AML-193 (cell line): ENCODE measurements at regions not wholly inside any gene's neighbourhood (a gene's known extent, or its start where the extent isn't known, plus 50 kb on each side); places are given as distances from the start of the nearest gene placed in this dataset.
A peak's percentile ranks its signal among the peaks of the same experiment; 100 is the strongest.

Source experiments
- DNase-seq, 2 experiments: peaks; one replicate each; lab custom pipeline; 2025; lab: John Stamatoyannopoulos, UW

DNA sequence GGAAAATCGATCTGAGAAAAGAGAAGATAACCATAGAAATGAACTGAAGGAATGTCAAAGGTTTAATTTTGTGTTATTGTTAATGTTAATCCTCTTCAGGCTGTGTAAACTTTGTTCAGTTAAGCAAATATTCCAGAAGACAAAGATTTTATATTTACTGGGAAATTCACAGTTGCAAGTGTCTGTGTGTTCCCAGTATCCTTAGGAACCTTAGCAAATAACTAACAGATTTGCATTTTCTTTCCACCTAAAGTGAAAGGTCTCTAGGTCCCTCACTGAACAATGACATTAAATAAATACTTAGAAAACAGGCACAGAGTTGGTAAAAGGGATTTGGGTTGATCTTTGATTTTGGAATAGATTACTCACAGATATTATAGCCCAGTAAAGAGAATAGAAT lies 324.7 kb downstream of the C4orf33 start:
- no peak for DNase-seq

DNA sequence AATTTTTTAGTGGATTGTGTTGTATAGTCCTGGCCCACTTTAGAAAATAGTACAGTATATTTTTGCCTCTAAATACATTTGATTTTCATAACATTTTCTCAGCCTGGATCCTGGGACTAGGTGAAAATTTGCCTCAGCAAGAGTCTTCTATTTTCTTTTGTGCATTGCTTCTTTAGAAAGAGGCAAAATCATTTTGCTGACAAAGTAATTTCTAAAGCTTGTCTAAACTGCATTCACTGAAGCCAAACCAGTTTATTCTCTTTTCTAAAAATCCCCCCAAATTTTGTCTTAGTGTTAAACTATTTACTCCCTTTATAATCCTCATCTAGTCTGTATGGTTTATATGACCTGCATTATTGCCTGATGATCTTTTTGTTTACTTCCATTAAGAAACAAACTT lies 326.3 kb downstream of the C4orf33 start:
- no peak for DNase-seq

DNA sequence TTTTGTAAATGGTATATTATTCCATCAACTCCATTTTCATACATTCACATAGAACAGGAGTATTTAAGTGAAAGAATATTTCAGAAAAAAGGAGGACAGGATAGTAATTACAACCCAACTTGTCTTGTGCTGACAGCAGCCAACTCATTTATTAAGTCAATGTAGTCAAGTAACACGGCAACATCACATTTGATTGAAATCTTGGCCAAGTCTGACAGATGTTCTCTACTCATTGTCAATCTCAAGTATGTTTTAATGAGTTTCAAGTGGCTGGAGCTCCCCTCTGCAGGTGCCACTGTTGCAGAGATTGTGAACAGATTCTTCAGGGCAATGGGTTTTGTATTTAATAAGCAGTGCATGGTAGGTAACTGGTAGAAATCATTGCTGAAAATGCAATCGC lies 332.5 kb downstream of the C4orf33 start:
- no peak for DNase-seq

DNA sequence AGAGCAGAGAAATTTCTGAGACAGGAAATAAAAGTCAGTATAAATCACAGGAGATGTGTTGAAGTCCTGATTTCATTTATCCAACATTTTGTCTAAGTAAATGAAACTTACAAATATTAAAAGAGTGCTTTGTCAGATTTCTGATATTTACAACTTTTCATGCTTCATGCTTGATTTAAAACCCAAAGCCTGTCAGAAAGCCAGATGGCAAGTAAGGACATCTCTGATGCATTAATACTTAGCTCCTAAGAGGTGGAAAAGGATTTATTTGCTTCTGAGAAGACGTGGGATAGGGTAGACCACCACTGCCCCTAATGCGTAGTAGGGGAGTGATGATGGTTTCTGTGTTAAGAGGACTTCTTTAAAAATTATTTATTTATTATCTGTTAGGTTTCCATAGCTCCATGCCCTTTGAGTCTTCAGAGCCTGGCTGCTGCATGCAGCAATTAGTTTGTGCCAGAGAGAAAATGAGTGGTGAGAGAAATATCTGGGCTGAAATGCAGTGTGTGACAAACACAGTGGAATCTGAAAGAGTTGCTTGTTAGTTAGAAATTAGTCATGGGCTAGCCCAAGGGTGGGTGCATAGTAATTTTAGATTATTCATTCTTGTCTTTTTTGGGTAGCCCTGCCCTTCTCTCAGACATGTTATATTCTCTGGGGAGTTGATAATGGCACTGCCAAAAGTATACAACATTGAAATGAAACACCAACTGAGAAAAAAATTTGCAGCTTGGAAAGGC lies 333.8 kb downstream of the C4orf33 start:
- no peak for DNase-seq

- no peak for DNase-seq
Measured at GRCh38 chr4:129437347-129437746, 341.4 kb downstream of the C4orf33 start.

DNA sequence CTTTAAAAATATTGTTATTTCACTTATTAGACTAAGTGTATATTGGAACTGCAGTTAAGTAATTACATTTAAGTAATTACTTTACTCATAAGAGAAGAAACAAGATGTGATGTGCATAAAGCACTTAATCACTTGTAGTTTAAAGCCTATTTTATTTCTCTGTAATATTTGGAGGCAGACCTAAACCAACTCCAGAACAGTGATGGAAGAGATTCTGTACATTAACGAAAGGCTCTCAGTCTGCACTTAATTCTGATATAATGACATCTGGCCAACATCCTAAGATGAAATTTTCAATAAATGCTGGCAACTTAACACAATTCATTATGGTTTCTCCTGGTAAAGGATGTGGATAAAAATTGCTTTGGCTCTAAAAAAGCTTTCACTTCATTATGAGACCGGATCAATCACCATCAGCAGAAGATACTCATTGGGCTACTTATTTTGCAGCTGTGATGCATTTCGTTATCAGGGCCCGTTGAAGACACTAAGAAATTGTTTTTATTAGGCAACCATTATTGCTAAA lies 342.6 kb downstream of the C4orf33 start:
- no peak for DNase-seq

DNA sequence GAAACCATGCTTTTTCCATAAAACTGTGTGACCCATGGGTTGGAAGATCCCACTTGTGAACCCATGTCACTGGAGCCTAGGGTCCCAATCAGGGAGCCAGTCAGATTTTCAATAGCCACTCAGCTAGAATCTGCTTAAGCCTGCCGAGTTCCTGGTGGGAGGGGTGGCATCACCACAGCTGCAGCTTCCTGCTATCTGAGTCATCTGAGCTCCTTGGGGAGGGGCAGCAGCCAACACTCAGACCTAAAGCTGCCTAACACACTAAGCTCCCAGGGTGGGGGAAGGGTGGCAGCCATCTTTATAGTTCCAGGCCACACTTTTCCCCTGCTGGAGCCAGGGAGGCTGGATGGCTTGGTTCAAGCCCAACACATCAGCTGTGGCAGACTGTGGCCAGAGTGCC lies 350.1 kb downstream of the C4orf33 start:
- DNase-seq = no peak

DNA sequence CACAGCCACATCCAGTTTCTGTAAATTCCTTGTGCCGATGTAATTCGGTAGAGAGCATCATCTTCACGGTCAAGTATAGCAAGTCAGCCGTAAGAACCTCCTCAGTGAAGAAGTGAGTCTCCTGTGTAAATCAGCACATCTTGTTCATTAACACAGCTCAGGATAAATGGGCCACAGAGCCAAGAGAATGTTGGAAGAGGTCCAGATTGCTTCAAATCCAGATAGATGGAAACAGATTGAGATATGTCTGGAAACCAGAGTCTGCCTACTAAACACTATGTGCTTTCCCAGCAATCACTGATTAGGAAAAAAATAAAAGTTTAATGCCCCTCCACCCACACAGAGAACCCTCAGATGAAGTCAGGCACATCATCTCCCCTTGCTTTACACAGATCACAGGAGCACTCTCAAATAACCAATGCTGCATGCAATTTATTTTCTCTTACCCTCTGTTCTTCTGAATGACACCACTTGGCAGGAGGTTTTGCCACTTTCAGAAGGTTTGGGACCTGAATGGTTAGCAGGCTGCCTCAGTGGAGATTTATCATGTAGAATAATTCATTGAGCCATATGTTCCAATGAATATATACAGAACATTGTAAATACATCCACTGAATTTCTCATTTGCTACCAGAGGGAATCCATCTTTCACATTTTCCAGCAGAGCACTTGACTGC lies 357.7 kb downstream of the C4orf33 start:
- no peak for DNase-seq

- DNase-seq = no peak
Measured at GRCh38 chr4:129455482-129455881, 359.5 kb downstream of the C4orf33 start.

GRCh38 chr4:129468624-129469023 lies 372.7 kb downstream of the C4orf33 start:
- DNase-seq = no peak

DNA sequence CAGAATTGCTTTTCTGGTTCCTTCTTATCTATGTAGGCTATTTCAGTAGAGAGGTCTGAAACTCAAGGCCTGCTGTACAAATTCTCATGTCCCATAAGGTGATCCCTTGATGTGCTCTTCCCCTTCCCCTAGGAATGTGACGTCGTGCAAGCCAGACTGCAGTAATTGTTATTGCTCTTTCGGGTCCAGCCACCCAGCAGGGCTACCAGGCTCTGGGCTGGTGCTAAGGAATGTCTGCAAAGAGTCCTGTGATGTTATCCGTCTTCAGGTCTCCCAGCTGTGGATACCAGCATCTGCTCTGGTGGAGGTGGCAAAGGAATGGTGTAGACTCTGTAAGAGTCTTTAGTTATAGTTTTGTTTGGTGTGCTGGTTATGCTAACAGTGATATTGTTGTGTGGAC lies 378.7 kb downstream of the C4orf33 start:
- DNase-seq = no peak

DNA sequence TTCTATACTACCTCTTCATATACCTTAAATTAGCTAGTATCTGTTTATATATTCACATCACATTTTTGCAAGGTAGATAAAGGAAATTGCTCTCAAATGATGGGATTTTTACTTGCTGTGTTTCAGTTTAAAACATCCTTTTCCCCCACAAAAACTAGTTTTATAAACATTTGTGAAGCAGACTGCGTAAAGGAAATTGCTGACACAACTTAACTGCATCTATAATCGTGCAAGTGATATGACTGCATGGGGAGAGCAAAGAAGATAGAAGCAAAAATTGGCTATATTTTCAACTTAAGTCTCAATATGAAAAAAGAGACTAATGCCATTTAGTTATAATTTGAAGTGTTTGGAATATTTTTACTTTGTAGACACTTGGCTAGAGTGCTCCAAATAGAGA lies 385.2 kb downstream of the C4orf33 start:
- DNase-seq = no peak

DNA sequence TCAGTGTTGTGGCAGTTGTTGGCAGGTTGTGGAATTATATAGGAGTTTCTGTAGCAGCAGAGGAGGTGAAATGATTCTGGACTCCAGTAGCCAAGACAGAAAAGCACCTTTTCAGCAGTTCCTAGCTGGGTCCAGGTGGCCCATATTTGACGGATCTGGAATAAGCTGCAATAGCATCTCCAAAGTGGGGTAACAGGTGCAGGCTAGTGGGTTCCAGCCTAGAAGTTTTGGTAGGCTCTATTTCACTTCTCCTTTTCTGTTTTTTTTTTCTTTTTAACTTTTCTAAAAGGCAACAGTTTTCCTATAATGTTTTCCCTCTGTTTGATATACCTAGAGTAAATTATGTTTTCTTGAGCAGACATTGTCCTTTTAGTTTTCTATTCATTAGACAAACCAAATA lies 392.5 kb downstream of the C4orf33 start:
- no peak for DNase-seq

DNA sequence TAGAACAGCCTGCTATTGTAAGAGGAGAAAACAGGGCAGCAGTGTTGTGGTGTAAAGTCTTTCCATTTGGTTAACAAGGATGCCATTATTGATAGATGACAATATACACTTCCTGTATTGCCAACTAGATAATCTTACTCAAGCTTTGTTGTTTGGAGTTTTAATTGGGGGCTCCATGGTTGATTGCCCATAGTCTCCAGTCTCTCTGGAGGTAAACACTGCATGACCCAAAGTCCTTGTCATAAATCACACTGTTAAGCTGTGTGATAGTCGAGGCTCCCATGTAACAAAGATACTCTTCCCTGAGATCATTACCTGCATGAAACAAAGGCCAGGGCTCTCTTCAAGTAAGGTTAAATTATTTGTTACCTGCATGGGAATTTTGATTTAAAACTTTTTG lies 394.6 kb downstream of the C4orf33 start:
- DNase-seq = no peak

DNA sequence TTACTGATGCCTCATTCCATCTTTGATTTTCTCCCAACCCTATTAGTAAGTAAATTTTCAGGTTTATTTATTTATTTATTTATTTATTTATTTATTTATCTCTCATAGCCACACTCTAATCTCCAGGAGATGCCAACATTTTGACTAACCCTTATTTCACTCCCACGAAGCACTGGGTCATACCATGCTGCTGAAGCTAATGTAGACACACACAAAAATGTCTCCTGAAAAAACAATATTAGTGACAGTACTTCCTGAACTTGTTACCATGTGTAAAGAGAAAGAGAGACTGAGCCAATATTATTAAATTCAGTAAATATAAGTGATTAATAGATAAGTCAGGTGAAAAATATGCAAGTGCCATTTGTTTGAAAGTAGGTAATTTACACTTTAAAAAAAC lies 402.7 kb downstream of the C4orf33 start:
- no peak for DNase-seq

DNA sequence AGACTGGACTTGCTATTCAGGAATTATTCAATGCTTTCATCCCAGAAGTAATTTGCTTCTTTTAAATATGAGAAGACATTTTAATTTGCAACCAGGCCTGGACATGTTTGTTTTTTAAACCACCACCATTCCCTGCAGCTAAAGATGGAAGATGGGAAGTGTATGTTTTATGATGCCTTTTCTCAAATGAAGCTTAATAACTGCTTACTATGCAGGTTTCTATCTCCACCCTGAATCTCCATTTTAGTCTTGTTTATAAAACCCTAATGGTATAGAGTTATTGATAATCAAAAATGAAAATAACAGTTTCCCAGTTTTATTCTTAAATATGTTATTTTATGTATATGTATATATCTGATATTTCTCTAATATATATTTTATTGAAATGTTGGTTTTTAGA lies 418.9 kb downstream of the C4orf33 start:
- DNase-seq = no peak

- no peak for DNase-seq
Measured at GRCh38 chr4:129515356-129515755, 419.4 kb downstream of the C4orf33 start.

DNA sequence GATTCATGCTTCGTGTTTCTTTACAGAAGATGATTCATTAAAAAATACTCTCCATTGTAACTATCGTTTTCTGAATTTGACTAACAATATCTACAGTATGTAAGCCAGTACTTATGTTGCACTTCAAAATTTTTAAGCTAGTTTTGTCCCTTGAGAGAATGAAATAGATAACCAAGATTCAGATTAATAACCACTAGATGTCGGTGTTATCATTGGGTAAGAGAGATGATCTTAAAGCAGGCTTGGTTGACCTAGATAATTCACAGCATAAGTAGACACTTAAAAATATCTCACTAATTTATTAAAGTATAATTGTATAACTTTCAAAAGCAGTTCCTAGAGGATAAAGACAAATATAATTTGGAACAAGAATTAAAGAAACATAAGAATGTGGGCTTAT lies 430.9 kb downstream of the C4orf33 start:
- peak; percentile 80 to 85 for DNase-seq

GRCh38 chr4:129531253-129531652 lies 435.3 kb downstream of the C4orf33 start:
- DNase-seq = no peak

DNA sequence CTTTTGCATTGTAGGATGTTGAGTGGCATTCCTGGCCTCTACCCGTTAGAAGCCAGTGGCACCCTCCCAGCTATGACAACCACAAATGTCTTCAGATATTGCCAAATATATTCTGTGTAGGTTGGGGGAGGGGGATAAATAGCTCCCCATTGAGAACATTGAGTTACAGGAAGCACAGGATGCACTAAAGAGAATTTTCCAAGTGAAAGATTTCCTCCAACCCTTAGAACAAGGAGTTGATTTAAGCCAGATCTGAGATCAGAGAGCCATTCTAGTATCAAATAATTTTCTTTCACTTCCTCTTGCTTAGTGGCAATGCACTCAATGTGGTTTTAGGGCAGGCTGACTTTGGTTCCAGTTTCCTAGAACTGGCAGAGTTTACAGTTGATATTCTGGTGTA lies 436.6 kb downstream of the C4orf33 start:
- DNase-seq = peak; percentile 89 to 90

GRCh38 chr4:129543299-129543698 lies 447.3 kb downstream of the C4orf33 start:
- DNase-seq = no peak

GRCh38 chr4:129545599-129546278 lies 449.8 kb downstream of the C4orf33 start:
- DNase-seq = peak; percentile 54 to 66

- DNase-seq = no peak
Measured at GRCh38 chr4:129546531-129546930, 450.6 kb downstream of the C4orf33 start.
